ENCODE measurements at regions not wholly inside any gene's neighbourhood (a gene's known extent, or its start where the extent isn't known, plus 50 kb on each side); places are given as distances from the start of the nearest gene placed in this dataset.

DNA sequence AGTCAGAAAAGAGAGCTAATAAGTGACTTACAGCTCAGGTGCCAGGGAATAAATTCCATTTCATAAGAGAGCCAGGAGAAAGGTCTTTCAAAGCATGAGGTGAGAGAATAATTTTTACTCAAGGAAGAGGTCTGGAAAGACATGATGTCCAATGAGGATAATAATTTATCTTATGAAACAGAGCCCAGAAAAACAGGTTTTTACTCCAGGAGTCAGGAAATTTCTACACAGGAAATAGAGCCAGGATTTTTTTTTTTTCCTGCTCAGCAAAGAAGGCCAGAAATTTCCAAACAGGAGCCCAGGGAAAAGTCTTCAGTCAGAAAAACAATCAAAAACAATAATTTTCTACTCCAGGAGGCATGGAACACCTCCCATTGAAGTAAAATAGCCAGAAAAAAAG, 1185.7 kb upstream of the TSPY4 start:
- Mint-ChIP-seq H3K36me3 (ENCODE audit: low read depth) (no peaks in the 10 kb centered on the region), H3K9me3 (no peaks in the 10 kb centered on the region), H3K4me3 (ENCODE audit: low read depth) (no peak overlapping the region), H3K27me3 (ENCODE audit: low read depth) (no peaks in the 10 kb centered on the region), H3K4me1 (ENCODE audit: low read depth) (no peaks in the 10 kb centered on the region), H3K27ac (no peak overlapping the region)
- no peak for DNase-seq (ENCODE audit: low spot score)
- intact Hi-C loops (cut with micrococcal nuclease), result no loop called here

DNA sequence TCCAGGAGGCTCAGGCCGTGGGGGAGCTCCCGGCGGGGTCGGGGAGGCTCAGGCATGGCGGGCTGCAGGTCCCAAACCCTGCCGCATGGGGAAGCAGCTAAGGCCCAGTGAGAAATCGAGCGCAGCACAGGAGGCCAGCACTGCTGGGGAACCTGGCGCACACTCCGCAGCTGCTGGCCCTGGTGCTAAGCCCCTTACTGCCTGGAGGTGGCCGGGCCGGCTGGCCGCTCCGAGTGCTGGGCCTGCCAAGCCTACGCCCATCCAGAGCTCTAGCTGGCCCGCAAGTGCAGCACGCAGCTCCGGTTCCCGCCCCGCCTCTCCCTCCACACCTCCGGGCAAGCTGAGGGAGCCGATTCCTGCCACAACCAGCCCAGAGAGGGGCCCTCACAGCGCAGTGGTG, 1208.7 kb upstream of the TSPY4 start:
- Mint-ChIP-seq H3K27ac (no peak overlapping the region), H3K9me3 (no peaks in the 10 kb centered on the region), H3K4me3 (ENCODE audit: low read depth) (no peak overlapping the region), H3K36me3 (ENCODE audit: low read depth) (no peaks in the 10 kb centered on the region), H3K27me3 (ENCODE audit: low read depth) (no peaks in the 10 kb centered on the region), H3K4me1 (ENCODE audit: low read depth) (no peaks in the 10 kb centered on the region)
- DNase-seq (ENCODE audit: low spot score), result no peak
- intact Hi-C loops (cut with micrococcal nuclease), result no loop called here

DNA sequence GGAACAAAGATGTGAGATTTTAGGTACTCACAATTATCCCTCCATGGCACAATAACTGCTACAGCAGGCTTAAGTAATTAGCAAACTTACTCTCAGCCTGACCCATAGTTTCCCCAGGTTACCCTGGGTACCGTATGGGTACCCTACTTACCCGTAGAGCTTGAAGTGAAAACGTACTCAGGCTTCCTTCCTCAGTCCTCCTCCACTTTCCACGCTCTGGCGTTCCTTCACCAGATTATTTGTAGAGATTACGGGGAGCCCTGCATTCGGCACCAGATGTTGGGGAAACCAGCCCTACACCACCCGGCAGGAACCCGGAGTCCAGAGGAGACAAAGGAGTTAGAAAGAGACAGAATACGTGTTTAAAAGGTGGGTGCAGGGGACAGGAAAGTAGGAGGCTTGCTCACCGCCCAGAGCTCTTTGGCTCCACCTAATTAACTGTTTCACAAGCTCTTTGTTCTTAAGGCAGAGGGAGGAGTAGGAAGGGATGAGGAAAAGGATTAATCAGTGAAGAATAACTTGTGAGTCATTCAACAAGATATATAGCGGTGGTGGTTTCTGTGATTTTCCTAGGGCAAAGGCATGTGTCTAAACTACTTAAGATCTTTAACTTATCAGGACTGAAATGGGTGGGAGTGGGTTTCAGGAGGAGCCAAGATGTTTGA, 1211.2 kb upstream of the TSPY4 start:
- Mint-ChIP-seq H3K4me1 (ENCODE audit: low read depth) (no peaks in the 10 kb centered on the region), H3K36me3 (ENCODE audit: low read depth) (no peaks in the 10 kb centered on the region), H3K9me3 (no peaks in the 10 kb centered on the region), H3K4me3 (ENCODE audit: low read depth) (no peak overlapping the region), H3K27ac (no peak overlapping the region), H3K27me3 (ENCODE audit: low read depth) (no peaks in the 10 kb centered on the region)
- no peak for DNase-seq (ENCODE audit: low spot score)
- intact Hi-C loops (cut with micrococcal nuclease), result no loop called here

DNA sequence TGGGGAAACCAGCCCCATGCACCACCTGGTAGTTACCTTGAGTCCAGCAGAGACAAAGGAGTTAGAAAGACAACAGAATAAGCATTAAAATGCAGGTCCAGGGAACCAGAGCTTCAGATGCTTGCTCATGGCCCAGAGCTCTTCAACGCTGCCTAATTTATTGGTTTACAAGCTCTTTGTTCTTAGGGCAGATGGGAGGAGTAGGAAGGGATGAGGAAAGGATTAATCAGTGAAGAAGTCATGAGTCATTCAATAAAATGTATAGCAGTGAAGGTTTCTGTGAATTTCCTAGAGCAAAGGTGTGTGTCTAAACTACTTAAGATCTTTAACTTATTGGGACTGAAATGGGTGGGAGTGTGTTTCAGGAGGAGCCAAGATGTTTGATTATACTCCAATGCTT, 1210.3 kb upstream of the AMELY start:
- no peak for DNase-seq (ENCODE audit: low spot score)
- no peaks in the 10 kb centered on the region for H3K36me3 Mint-ChIP-seq (ENCODE audit: low read depth)
- H3K27ac Mint-ChIP-seq, result no peak overlapping the region
- H3K4me1 Mint-ChIP-seq (ENCODE audit: low read depth), result no peaks in the 10 kb centered on the region
- no peak overlapping the region for H3K4me3 Mint-ChIP-seq (ENCODE audit: low read depth)
- intact Hi-C loops (cut with micrococcal nuclease), result no loop called here
- H3K9me3 Mint-ChIP-seq, result no peaks in the 10 kb centered on the region
- H3K27me3 Mint-ChIP-seq (ENCODE audit: low read depth), result no peaks in the 10 kb centered on the region

DNA sequence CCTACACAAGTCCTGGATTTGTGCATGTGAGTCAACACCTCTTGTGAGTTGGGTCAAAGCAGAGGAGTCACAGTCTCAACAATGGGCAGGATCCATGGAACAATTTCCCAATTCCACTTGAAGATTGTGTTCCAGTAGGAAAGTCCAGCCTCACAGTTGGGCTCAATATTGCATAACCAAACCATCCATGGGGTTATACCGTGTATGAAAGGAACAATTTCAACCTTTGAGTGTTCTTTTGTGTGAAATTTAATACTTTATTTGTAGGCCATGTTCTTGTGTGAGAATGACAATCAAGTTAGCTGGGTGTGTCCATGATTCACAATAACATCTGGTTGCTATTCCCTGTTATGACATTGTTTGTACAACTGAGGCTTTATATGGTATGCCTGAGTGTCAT, 1182.9 kb upstream of the AMELY start:
- intact Hi-C loops (cut with micrococcal nuclease), result no loop called here
- Mint-ChIP-seq H3K36me3 (ENCODE audit: low read depth) (no peaks in the 10 kb centered on the region), H3K4me1 (ENCODE audit: low read depth) (no peaks in the 10 kb centered on the region)

DNA sequence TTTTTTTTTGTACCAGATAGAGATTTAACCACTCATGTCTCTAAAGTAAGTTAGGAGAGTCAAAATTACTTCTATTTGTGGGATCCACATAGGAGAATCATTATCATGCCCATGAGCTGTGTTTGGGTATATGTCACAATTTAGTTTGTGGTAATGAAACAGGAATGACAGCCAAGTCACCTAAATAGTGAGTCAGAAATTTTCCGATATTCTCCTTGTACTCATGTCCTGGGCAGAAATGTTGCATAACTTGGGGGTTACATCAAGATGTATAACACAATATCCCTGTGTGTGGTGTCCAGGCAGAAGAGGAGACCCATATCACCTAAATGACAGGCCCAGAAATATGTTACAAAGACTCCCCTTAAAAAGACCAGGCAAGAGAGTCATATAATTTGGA, 1181.4 kb upstream of the AMELY start:
- no peaks in the 10 kb centered on the region for H3K36me3 Mint-ChIP-seq (ENCODE audit: low read depth)
- no peaks in the 10 kb centered on the region for H3K9me3 Mint-ChIP-seq
- no peak overlapping the region for H3K27ac Mint-ChIP-seq
- intact Hi-C loops (cut with micrococcal nuclease), result no loop called here
- H3K4me1 Mint-ChIP-seq (ENCODE audit: low read depth), result no peaks in the 10 kb centered on the region
- DNase-seq (ENCODE audit: low spot score), result no peak
- no peaks in the 10 kb centered on the region for H3K27me3 Mint-ChIP-seq (ENCODE audit: low read depth)
- H3K4me3 Mint-ChIP-seq (ENCODE audit: low read depth), result no peak overlapping the region

More for the DNA sequence above, 1182.9 kb upstream of the AMELY start:
- Mint-ChIP-seq H3K9me3 (no peaks in the 10 kb centered on the region), H3K4me3 (ENCODE audit: low read depth) (no peak overlapping the region), H3K27ac (no peak overlapping the region), H3K27me3 (ENCODE audit: low read depth) (no peaks in the 10 kb centered on the region)
- DNase-seq (ENCODE audit: low spot score), result no peak

DNA sequence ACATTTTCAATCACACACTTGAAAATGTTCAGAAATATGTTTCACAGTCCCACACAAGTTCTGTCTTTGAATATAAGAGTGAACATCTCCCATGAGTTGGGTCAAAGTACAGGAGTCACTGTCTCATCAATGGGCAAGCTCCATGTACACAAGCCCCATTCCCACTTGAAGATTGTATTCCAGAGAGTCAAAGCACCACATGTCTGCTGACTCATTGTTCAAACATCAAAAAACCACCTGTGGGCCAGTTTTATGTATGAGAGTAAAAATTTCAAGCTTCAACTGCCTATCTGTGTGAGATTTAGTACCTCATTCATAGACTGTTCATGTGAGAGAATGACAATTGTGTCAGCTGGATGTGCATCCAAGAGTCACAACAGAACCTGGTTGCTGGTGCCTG, 1174.4 kb upstream of the AMELY start:
- intact Hi-C loops (cut with micrococcal nuclease), result no loop called here
- Mint-ChIP-seq H3K4me1 (ENCODE audit: low read depth) (no peaks in the 10 kb centered on the region), H3K27ac (no peak overlapping the region), H3K27me3 (ENCODE audit: low read depth) (no peaks in the 10 kb centered on the region), H3K9me3 (no peaks in the 10 kb centered on the region), H3K36me3 (ENCODE audit: low read depth) (no peaks in the 10 kb centered on the region), H3K4me3 (ENCODE audit: low read depth) (no peak overlapping the region)
- no peak for DNase-seq (ENCODE audit: low spot score)

DNA sequence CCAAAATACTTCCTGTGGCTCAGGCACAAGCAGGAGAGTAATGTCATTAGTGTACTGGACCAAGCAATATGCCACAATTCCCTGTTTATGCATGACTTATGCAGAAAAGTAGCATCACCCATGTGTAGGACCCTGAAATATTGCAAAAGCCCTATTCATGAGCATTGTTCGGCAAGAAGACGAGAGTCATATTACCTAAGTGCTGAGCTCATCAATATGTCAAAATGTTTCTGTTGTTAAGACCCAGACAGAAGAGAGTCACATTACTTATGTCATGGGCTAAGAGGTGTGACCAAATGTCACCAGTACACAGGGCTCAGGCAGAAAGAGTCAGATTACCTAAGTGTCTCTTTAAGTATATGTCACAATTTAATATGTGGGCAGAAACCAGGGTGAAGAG, 1172.6 kb upstream of the AMELY start:
- H3K36me3 Mint-ChIP-seq (ENCODE audit: low read depth), result no peaks in the 10 kb centered on the region
- H3K4me1 Mint-ChIP-seq (ENCODE audit: low read depth), result no peaks in the 10 kb centered on the region
- H3K27me3 Mint-ChIP-seq (ENCODE audit: low read depth), result no peaks in the 10 kb centered on the region
- no peaks in the 10 kb centered on the region for H3K9me3 Mint-ChIP-seq
- intact Hi-C loops (cut with micrococcal nuclease), result no loop called here
- H3K4me3 Mint-ChIP-seq (ENCODE audit: low read depth), result no peak overlapping the region
- no peak overlapping the region for H3K27ac Mint-ChIP-seq
- no peak for DNase-seq (ENCODE audit: low spot score)

DNA sequence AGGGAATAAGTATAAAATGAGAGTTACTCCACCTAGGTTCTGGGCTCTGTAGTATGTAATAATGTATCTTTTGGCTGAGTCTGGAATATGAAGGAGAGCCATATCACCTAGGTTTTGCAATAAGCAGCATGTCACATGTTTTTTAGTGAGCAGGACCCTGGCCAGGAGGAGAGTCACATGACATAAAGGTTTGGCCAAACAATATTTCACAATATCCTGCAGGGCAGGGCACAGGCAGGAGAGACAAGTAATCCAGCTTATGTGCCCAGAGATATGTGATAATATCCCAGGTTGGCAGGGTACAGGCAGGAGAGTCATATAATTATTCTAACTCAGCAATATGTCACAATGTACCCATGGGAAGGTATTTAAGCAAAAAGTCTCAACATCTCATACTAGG, 1169.6 kb upstream of the AMELY start:
- intact Hi-C loops (cut with micrococcal nuclease), result no loop called here

DNA sequence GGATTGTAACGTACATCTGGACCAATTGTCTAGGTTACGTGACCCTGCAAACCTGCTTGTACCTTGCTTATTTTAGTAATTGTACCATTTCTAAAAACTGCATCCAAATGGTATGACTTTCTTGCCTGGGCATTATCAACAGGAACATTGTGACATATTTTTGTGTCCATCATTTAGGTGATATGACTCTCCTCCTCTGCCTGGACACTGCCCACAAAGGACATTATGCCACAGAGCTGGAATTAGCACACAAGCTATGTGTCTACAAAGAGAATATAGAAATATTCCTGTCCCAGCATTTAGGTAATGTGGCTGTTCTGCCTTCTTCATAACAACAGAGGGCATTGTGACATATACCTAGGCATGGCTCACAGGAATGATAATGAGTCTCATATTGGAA, 1153.7 kb upstream of the AMELY start:
- H3K4me3 Mint-ChIP-seq (ENCODE audit: low read depth), result no peak overlapping the region
- no peaks in the 10 kb centered on the region for H3K4me1 Mint-ChIP-seq (ENCODE audit: low read depth)
- intact Hi-C loops (cut with micrococcal nuclease), result no loop called here
- H3K36me3 Mint-ChIP-seq (ENCODE audit: low read depth), result no peaks in the 10 kb centered on the region
- no peak for DNase-seq (ENCODE audit: low spot score)
- no peaks in the 10 kb centered on the region for H3K27me3 Mint-ChIP-seq (ENCODE audit: low read depth)
- no peak overlapping the region for H3K27ac Mint-ChIP-seq
- H3K9me3 Mint-ChIP-seq, result no peaks in the 10 kb centered on the region

More for the DNA sequence above, 1169.6 kb upstream of the AMELY start:
- no peak for DNase-seq (ENCODE audit: low spot score)
- Mint-ChIP-seq H3K9me3 (no peaks in the 10 kb centered on the region), H3K27me3 (ENCODE audit: low read depth) (no peaks in the 10 kb centered on the region), H3K27ac (no peak overlapping the region), H3K4me1 (ENCODE audit: low read depth) (no peaks in the 10 kb centered on the region), H3K36me3 (ENCODE audit: low read depth) (no peaks in the 10 kb centered on the region), H3K4me3 (ENCODE audit: low read depth) (no peak overlapping the region)

DNA sequence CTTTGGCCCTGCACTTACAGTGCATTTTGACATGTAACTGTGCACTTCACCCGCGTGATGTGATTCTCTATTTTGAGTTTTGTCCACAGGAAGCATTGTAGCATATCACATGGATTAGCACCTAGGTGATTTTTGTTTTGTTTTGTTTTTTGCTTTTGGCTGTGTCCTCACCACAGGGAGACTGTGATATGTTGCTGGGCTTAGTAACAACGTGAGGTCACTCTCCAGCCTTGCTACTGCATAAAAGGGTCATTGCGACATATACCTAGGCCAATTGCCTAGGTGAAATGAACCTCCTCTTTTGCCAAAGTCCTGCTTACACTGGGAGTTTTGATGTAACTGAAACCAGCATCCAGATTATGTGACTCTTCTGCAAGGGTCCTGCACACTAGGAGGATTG, 1152.9 kb upstream of the AMELY start:
- no peaks in the 10 kb centered on the region for H3K27me3 Mint-ChIP-seq (ENCODE audit: low read depth)
- intact Hi-C loops (cut with micrococcal nuclease), result no loop called here
- H3K4me3 Mint-ChIP-seq (ENCODE audit: low read depth), result no peak overlapping the region
- DNase-seq (ENCODE audit: low spot score), result no peak
- H3K36me3 Mint-ChIP-seq (ENCODE audit: low read depth), result no peaks in the 10 kb centered on the region
- H3K4me1 Mint-ChIP-seq (ENCODE audit: low read depth), result no peaks in the 10 kb centered on the region
- H3K27ac Mint-ChIP-seq, result no peak overlapping the region
- H3K9me3 Mint-ChIP-seq, result no peaks in the 10 kb centered on the region

DNA sequence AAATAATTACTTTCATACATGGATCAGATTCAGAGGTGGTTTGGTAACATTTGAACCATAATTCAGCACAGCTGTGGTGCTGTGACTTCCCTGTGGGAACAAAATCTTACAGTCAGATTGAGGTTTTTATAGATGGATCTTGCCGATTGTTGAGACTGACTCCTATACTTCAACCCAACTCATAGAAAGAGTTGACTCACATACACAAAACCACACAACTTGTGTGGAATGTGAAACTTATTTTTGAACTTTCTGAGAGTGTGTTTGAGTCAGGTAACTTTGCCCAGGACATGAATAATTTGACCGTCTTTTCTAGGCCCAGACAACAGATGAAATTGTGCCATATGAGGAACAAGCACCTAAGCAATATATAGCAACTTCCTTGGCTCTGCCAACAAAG, 1152.4 kb upstream of the AMELY start:
- no peaks in the 10 kb centered on the region for H3K36me3 Mint-ChIP-seq (ENCODE audit: low read depth)
- intact Hi-C loops (cut with micrococcal nuclease), result no loop called here
- no peaks in the 10 kb centered on the region for H3K9me3 Mint-ChIP-seq
- no peak for DNase-seq (ENCODE audit: low spot score)
- no peaks in the 10 kb centered on the region for H3K4me1 Mint-ChIP-seq (ENCODE audit: low read depth)
- no peak overlapping the region for H3K4me3 Mint-ChIP-seq (ENCODE audit: low read depth)
- no peaks in the 10 kb centered on the region for H3K27me3 Mint-ChIP-seq (ENCODE audit: low read depth)
- H3K27ac Mint-ChIP-seq, result no peak overlapping the region

DNA sequence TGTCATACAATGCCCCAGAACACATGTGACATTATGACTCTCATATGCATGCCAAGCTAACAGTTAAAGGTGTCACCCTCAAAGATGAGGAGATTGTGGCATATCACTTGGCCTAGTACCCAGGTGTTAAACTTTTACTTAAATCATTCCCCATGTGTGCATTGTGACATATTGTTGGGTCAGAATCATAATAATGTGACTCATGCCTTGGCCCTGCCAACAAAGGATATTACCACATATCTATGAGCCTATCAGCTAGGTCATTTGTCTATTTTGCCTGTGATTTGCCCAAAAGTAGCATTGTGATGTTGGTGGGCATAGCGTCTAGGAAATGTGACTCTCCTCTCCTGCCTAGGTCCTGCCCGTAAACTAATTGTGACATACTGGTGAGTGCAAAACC, 1147.1 kb upstream of the AMELY start:
- intact Hi-C loops (cut with micrococcal nuclease), result no loop called here
- DNase-seq (ENCODE audit: low spot score), result no peak
- no peaks in the 10 kb centered on the region for H3K4me1 Mint-ChIP-seq (ENCODE audit: low read depth)
- H3K27ac Mint-ChIP-seq, result no peak overlapping the region
- no peaks in the 10 kb centered on the region for H3K36me3 Mint-ChIP-seq (ENCODE audit: low read depth)
- no peaks in the 10 kb centered on the region for H3K9me3 Mint-ChIP-seq
- no peak overlapping the region for H3K4me3 Mint-ChIP-seq (ENCODE audit: low read depth)
- H3K27me3 Mint-ChIP-seq (ENCODE audit: low read depth), result no peaks in the 10 kb centered on the region

DNA sequence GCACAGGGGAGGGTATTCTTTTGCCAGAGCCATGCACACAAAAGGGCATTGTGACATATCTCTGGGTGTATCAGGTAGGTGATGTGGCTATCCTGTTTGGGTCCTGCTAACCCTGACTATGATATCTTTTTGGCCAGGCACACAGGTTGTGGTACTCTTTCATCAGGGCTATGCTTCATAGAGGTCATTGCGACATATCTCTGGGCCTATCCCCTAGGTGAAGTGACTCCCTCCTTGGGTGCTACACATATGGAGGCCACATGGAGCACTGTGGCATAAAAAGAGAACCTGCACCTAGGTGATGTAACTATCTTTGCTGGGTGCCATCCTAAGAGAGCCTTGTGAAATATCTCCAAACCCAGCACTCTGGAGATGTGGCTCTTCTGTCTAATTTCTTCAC, 1139.8 kb upstream of the AMELY start:
- no peaks in the 10 kb centered on the region for H3K27me3 Mint-ChIP-seq (ENCODE audit: low read depth)
- no peaks in the 10 kb centered on the region for H3K36me3 Mint-ChIP-seq (ENCODE audit: low read depth)
- DNase-seq (ENCODE audit: low spot score), result no peak
- H3K4me1 Mint-ChIP-seq (ENCODE audit: low read depth), result no peaks in the 10 kb centered on the region
- intact Hi-C loops (cut with micrococcal nuclease), result no loop called here
- no peaks in the 10 kb centered on the region for H3K9me3 Mint-ChIP-seq
- H3K4me3 Mint-ChIP-seq (ENCODE audit: low read depth), result no peak overlapping the region
- no peak overlapping the region for H3K27ac Mint-ChIP-seq

Data from activated T-helper 2 cell treated with anti-CD3 and anti-CD28 coated beads, Interferon-gamma antibody, Interleukin-2, Interleukin-4, amounts not matched to agents 10 μg/mL and 5 μg/mL and 100 μg/mL, durations not matched to agents 14 hours and 24 hours and 36 hours (primary cell).